GM23338 (cell line): ENCODE measurements at regions not wholly inside any gene's neighbourhood (a gene's known extent, or its start where the extent isn't known, plus 50 kb on each side); places are given as distances from the start of the nearest gene placed in this dataset.

Source experiments
- ATAC-seq: fragments of 200-7000 bp; cut with Tn5 transposase; 3 replicates; pipeline ENCODE4 v1.9.1; 2020
- DNase-seq: peaks from one replicate; pipeline ENCODE4 v3.0.0-alpha.2; 2015; ENCODE audit warnings: low spot score
- H2AFZ ChIP-seq: fragments of 200-600 bp; sonication (generic); 2 replicates; pipeline ENCODE4 v1.8.0; 2016; ENCODE audit warnings: antibody characterized with exemption, mild to moderate bottlenecking, moderate library complexity
- H3F3A ChIP-seq: fragments of 200-600 bp; sonication (generic); replicated peaks from 2 replicates; pipeline ENCODE4 v1.8.0; 2017; ENCODE audit warnings: antibody characterized with exemption, mixed run types, low read depth
- H3K27ac ChIP-seq: fragments of 200-600 bp; sonication (generic); 2 replicates; pipeline ENCODE4 v1.6.1; 2016; ENCODE audit warnings: low read depth
- H3K27me3 ChIP-seq: fragments of 200-600 bp; sonication (generic); 2 replicates; pipeline ENCODE4 v1.8.0; 2016; ENCODE audit warnings: mild to moderate bottlenecking, mixed run types, moderate library complexity; ENCODE audit not compliant: insufficient read depth
- H3K36me3 ChIP-seq: fragments of 200-600 bp; sonication (generic); 2 replicates; pipeline ENCODE4 v1.8.0; 2016; ENCODE audit warnings: mild to moderate bottlenecking; ENCODE audit not compliant: insufficient read depth
- H3K4me1 ChIP-seq: fragments of 200-600 bp; sonication (generic); 2 replicates; pipeline ENCODE4 v1.8.0; 2016; ENCODE audit warnings: mild to moderate bottlenecking, moderate library complexity; ENCODE audit not compliant: insufficient read depth
- H3K4me2 ChIP-seq: fragments of 200-600 bp; sonication (generic); 2 replicates; pipeline ENCODE4 v1.7.1; 2017; ENCODE audit warnings: mixed run types
- H3K4me3 ChIP-seq: fragments of 200-600 bp; sonication (generic); 2 replicates; pipeline ENCODE4 v1.6.1; 2016; ENCODE audit warnings: mixed run types
- H3K79me2 ChIP-seq: fragments of 200-600 bp; sonication (generic); replicated peaks from 2 replicates; pipeline ENCODE4 v1.8.0; 2017; ENCODE audit warnings: mild to moderate bottlenecking; ENCODE audit not compliant: insufficient read depth
- H3K9me2 ChIP-seq: fragments of 200-600 bp; sonication (generic); 2 replicates; pipeline ENCODE4 v1.8.0; 2017; ENCODE audit not compliant: insufficient read depth
- H4K20me1 ChIP-seq: fragments of 200-600 bp; sonication (generic); replicated peaks from 2 replicates; pipeline ENCODE4 v1.8.0; 2017; ENCODE audit warnings: mild to moderate bottlenecking; ENCODE audit not compliant: insufficient read depth
- H3K27ac Mint-ChIP-seq: 2 replicates; pipeline ENCODE4 v1.8.0; 2020; ENCODE audit warnings: inconsistent platforms, mild to moderate bottlenecking, moderate library complexity, mixed read lengths
- H3K27me3 Mint-ChIP-seq: 3 replicates; pipeline ENCODE4 v1.8.0; 2022; ENCODE audit warnings: low read depth, mild to moderate bottlenecking, moderate library complexity, mixed read lengths, inconsistent platforms; ENCODE audit not compliant: insufficient read depth, poor library complexity
- H3K36me3 Mint-ChIP-seq: 3 replicates; pipeline ENCODE4 v1.8.0; 2021; ENCODE audit warnings: low read depth, mild to moderate bottlenecking, inconsistent platforms, moderate library complexity, mixed read lengths
- H3K4me1 Mint-ChIP-seq: 3 replicates; pipeline ENCODE4 v1.8.0; 2020; ENCODE audit warnings: mild to moderate bottlenecking, inconsistent platforms, mixed read lengths
- H3K4me3 Mint-ChIP-seq: 3 replicates; pipeline ENCODE4 v1.8.0; 2021; ENCODE audit warnings: moderate library complexity, mild to moderate bottlenecking, inconsistent platforms, mixed read lengths
- H3K9me3 Mint-ChIP-seq: 3 replicates; pipeline ENCODE4 v1.8.0; 2020; ENCODE audit warnings: moderate library complexity, mild to moderate bottlenecking, inconsistent platforms, mixed read lengths
- CTCF ChIP-seq, 2 experiments: fragments of 200-600 bp in 1 of 2; sonication (generic) in 1 of 2; conservative IDR thresholded peaks; 2 replicates each; pipeline versions ENCODE4 v1.5.1 to v1.6.1; 2016 to 2017; ENCODE audit warnings: antibody characterized with exemption in 2 of 2, low read depth in 2 of 2, mild to moderate bottlenecking in 2 of 2, moderate library complexity in 1 of 2
- EZH2phosphoT487 ChIP-seq: fragments of 200-600 bp; sonication (generic); IDR thresholded peaks from one replicate; pipeline ENCODE4 v1.8.1; 2018; ENCODE audit warnings: antibody characterized with exemption; ENCODE audit not compliant: unreplicated experiment
- REST ChIP-seq: IDR thresholded peaks from one replicate; pipeline ENCODE4 v1.6.1; 2018; ENCODE audit warnings: antibody characterized with exemption; ENCODE audit not compliant: unreplicated experiment
- ZNF462 ChIP-seq: fragments of 250-450 bp; sonication (Bioruptor Pico); IDR thresholded peaks from 2 replicates; pipeline ENCODE4 v1.5.0; 2020; ENCODE audit warnings: mild to moderate bottlenecking, moderate library complexity

GRCh38 chr9:80871596-80871995 lies 817.8 kb downstream of the TLE1 start:
- Histone ChIP-seq H3K36me3 (no peaks in the 10 kb centered on the region), H3K4me3 (no peak overlapping the region), H3K4me1 (no peaks in the 10 kb centered on the region), H3K27ac (no peak overlapping the region), H3K4me2 (no peak overlapping the region), H3K27me3 (no peaks in the 10 kb centered on the region), H3F3A (no peaks in the 10 kb centered on the region), H4K20me1 (no peaks in the 10 kb centered on the region), H2AFZ (no peak overlapping the region), H3K79me2 (no peaks in the 10 kb centered on the region), H3K9me2 (no peaks in the 10 kb centered on the region)
- no peak overlapping the region for H3K27ac Mint-ChIP-seq
- no peak overlapping the region for H3K4me3 Mint-ChIP-seq
- no peaks in the 10 kb centered on the region for H3K27me3 Mint-ChIP-seq
- H3K36me3 Mint-ChIP-seq = peaks cover 12% of the 10 kb centered on the region
- TF ChIP-seq REST = no peak
- TF ChIP-seq CTCF (conservative IDR thresholded peaks at IDR 0.05; ENCODE audit: low read depth in 2 of 2) = no peak
- TF ChIP-seq EZH2phosphoT487 = no peak
- no peak for TF ChIP-seq ZNF462 (CRISPR knock-in tag)
- no peaks in the 10 kb centered on the region for H3K4me1 Mint-ChIP-seq
- H3K9me3 Mint-ChIP-seq = peaks cover 18% of the 10 kb centered on the region
- ATAC-seq (no peak), DNase-seq (no peak)
